ENCODE measurements at regions not wholly inside any gene's neighbourhood (a gene's known extent, or its start where the extent isn't known, plus 50 kb on each side); places are given as distances from the start of the nearest gene placed in this dataset.

GRCh38 chr20:48154040-48154765 is 368.9 kb upstream of the SULF2 start:
- Mint-ChIP-seq H3K27me3 (ENCODE audit: low read depth in 3 of 3) (peaks cover 0 to 3% (median 1%) of the 10 kb centered on the region in 3 donors), H3K4me1 (no peaks in the 10 kb centered on the region), H3K27ac (no peak overlapping the region), H3K36me3 (no peaks in the 10 kb centered on the region), H3K4me3 (no peak overlapping the region), H3K9me3 (peaks cover 2 to 21% (median 15%) of the 10 kb centered on the region in 7 donors)
- H2AFZ ChIP-seq (ENCODE audit: insufficient read depth, low read depth, low read length, poor library complexity, severe bottlenecking): no peak overlapping the region
- 96% methylated on average over 5 of the region's 14 CpGs for WGBS (ENCODE audit: insufficient coverage)
- H3K79me2 ChIP-seq (ENCODE audit: insufficient read depth, low read length): no peaks in the 10 kb centered on the region
- H3K9me3 ChIP-seq (replicated peaks in 1 of 2; ENCODE audit: control insufficient read depth in 1 of 2, insufficient read depth in 1 of 2, low read length in 2 of 2): peaks cover 10 to 16% of the 10 kb centered on the region in 2 donors
- H3K36me3 ChIP-seq (replicated peaks in 1 of 2; ENCODE audit: control insufficient read depth in 1 of 2, insufficient read depth in 2 of 2, low read length in 2 of 2): no peaks in the 10 kb centered on the region
- TF ChIP-seq CTCF (IDR thresholded peaks at IDR 0.05): no peak
- no peak overlapping the region for H3K4me3 ChIP-seq (replicated peaks in 1 of 3; ENCODE audit: low read depth in 2 of 3, low read length in 3 of 3)
- no peaks in the 10 kb centered on the region for H4K20me1 ChIP-seq (ENCODE audit: insufficient read depth, low read length)
- no peaks in the 10 kb centered on the region for H3K4me1 ChIP-seq (ENCODE audit: control insufficient read depth in 1 of 2, insufficient read depth in 2 of 2, low read length in 2 of 2)
- no peak overlapping the region for H3K27ac ChIP-seq (ENCODE audit: low read depth in 1 of 2, low read length in 2 of 2)
- intact Hi-C loops (cut with micrococcal nuclease): no loop called here
- DNase-seq: no peak
- no peak overlapping the region for H3K9ac ChIP-seq (ENCODE audit: insufficient read depth, low read length, poor library complexity, severe bottlenecking)
- H3K27me3 ChIP-seq (ENCODE audit: control insufficient read depth in 2 of 2, insufficient read depth in 2 of 2, low read length in 2 of 2): no peaks in the 10 kb centered on the region
- H3K4me2 ChIP-seq (replicated peaks; ENCODE audit: extremely low read depth, low read length, poor library complexity, severe bottlenecking): no peak overlapping the region

- Histone ChIP-seq H3K27ac (ENCODE audit: low read depth in 1 of 2, low read length in 2 of 2) (no peak overlapping the region), H3K9me3 (replicated peaks in 1 of 2; ENCODE audit: control insufficient read depth in 1 of 2, insufficient read depth in 1 of 2, low read length in 2 of 2) (peaks cover 10 to 16% of the 10 kb centered on the region in 2 donors), H3K4me1 (ENCODE audit: control insufficient read depth in 1 of 2, insufficient read depth in 2 of 2, low read length in 2 of 2) (no peaks in the 10 kb centered on the region), H2AFZ (ENCODE audit: insufficient read depth, low read depth, low read length, poor library complexity, severe bottlenecking) (no peak overlapping the region), H3K4me3 (replicated peaks in 1 of 3; ENCODE audit: low read depth in 2 of 3, low read length in 3 of 3) (no peak overlapping the region), H3K36me3 (replicated peaks in 1 of 2; ENCODE audit: control insufficient read depth in 1 of 2, insufficient read depth in 2 of 2, low read length in 2 of 2) (no peaks in the 10 kb centered on the region), H3K27me3 (ENCODE audit: control insufficient read depth in 2 of 2, insufficient read depth in 2 of 2, low read length in 2 of 2) (no peaks in the 10 kb centered on the region), H4K20me1 (ENCODE audit: insufficient read depth, low read length) (no peaks in the 10 kb centered on the region), H3K79me2 (ENCODE audit: insufficient read depth, low read length) (no peaks in the 10 kb centered on the region), H3K9ac (ENCODE audit: insufficient read depth, low read length, poor library complexity, severe bottlenecking) (no peak overlapping the region), H3K4me2 (replicated peaks; ENCODE audit: extremely low read depth, low read length, poor library complexity, severe bottlenecking) (no peak overlapping the region)
- no peak overlapping the region for H3K27ac Mint-ChIP-seq
- H3K4me3 Mint-ChIP-seq: no peak overlapping the region
- TF ChIP-seq CTCF (IDR thresholded peaks at IDR 0.05): no peak
- peaks cover 2 to 21% (median 15%) of the 10 kb centered on the region in 7 donors for H3K9me3 Mint-ChIP-seq
- H3K27me3 Mint-ChIP-seq (ENCODE audit: low read depth in 3 of 3): peaks cover 0 to 3% (median 3%) of the 10 kb centered on the region in 3 donors
- H3K36me3 Mint-ChIP-seq: no peaks in the 10 kb centered on the region
- 63% methylated on average over 3 of the region's 3 CpGs for WGBS (ENCODE audit: insufficient coverage)
- H3K4me1 Mint-ChIP-seq: no peaks in the 10 kb centered on the region
- intact Hi-C loops (cut with micrococcal nuclease): no loop called here
- no peak for DNase-seq
These were observed 368.2 kb upstream of the SULF2 start for GRCh38 chr20:48153523-48153922.

Measured in CD14-positive monocyte (primary cell).